Posterior cingulate gyrus (tissue), 11 donors: ENCODE measurements at regions not wholly inside any gene's neighbourhood (a gene's known extent, or its start where the extent isn't known, plus 50 kb on each side); places are given as distances from the start of the nearest gene placed in this dataset.
A peak's percentile ranks its signal among the peaks of the same experiment; 100 is the strongest.
"Not testable (repeated sequence)": the region's sequence is repeated elsewhere in the genome, so short reads cannot be mapped to it uniquely, and the experiment has no call there.

Experiments used
- DNase-seq, 10 donors: peaks; one replicate each; pipeline versions ENCODE4 v3.0.0 to v3.0.0-alpha.2; 2020 to 2021; ENCODE audit warnings: mixed read lengths in 3 of 10
- intact Hi-C: fragments of 100-400 bp; cut with DNase I; formaldehyde crosslinking; loops from one replicate; pipeline ENCODE4 v1.15.1; 2023

DNA sequence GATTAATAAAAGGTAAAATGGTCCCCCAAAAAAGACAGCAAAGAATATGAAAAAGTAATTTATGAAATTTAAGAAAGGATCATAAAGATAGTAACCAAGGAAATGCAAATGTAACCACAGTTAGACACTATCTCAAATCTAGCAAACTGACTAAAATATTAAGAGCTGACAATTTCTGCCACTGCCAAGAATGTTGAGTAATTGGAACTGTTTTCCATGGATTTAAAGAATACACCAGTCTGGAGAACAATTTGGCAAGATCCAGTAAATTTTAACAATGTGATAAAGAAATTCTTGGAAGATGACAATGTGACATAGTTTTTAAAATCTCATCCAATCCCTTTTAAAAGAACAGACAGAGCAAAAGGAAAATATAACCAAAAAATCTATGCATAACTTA lies 798.0 kb upstream of the MGAT4C start:
- intact Hi-C loops: no loop called here
- DNase-seq: no peak

DNA sequence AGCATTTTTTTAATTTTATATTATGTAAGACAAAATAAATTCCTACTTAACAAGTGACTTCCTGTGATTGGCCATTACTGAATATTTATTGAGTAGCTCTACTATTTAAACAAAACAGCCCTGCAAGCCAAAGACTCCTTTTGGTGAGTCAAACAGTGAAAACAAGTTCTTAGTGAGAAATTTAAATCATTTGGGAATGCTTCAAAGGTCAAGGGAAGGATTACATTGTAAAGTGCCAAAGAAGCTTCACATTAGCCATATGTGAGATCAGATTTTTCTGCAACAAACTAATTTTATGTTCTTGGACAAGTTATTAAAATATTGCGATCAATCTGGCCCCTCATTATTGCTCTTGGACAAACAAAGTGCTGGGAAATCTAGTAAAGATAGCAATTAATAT lies 795.4 kb upstream of the MGAT4C start:
- DNase-seq: no peak
- intact Hi-C loops: no loop called here

DNA sequence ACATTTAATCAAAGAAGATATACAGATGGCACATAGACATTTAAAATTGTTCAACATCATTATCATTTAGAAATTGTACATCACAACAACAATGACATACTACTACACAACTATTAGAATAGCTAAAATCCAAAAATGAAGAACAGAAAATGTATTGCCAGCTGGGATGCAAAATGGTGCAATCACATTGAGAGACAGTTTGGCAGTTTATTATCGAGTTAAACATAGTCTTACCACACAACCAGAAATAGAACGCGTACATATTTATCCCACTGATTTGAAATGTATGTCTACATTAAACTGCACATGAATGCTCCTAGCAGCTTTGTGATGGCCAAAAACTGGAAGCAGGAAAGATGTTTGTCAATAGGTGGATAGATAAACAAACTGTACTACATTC lies 791.5 kb upstream of the MGAT4C start:
- DNase-seq: no peak
- intact Hi-C loops: no loop called here

DNA sequence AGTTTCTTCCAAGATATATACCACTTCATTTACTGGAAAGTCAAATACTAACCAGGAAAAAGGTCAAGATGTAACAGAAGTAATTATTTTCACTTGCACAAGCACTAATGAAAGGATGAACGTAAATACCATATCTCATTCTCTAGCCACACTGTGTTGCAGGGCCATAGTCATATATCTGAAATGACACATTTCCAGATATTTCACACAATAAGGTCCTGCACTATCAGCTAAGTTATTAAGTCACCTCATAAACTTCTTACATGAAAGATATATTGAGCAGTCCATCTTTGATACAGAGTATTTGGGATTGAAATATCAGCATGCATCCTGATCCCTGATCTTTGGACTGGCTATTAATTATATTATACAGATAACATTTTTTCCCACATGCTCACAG lies 783.3 kb upstream of the MGAT4C start:
- DNase-seq: no peak
- intact Hi-C loops: no loop called here

DNA sequence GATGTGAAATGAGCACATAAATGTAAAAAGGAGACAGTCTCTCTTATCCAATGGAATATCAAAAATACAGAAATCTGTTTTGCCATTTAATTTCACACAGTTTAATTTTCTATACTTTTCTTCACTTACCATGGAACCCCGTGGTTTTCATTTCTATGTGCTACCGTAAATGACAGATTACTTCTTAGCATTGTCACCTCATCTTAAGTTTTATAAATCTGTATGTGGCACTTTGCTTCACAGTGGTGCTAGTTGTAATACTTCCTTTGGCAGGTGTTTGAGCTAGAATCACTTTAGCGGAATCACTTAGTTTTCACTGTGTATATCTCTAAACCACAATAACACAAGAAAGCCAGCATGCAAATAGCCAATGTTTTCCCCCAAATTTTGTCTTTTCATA lies 781.9 kb upstream of the MGAT4C start:
- no peak for DNase-seq
- intact Hi-C loops: no loop called here

DNA sequence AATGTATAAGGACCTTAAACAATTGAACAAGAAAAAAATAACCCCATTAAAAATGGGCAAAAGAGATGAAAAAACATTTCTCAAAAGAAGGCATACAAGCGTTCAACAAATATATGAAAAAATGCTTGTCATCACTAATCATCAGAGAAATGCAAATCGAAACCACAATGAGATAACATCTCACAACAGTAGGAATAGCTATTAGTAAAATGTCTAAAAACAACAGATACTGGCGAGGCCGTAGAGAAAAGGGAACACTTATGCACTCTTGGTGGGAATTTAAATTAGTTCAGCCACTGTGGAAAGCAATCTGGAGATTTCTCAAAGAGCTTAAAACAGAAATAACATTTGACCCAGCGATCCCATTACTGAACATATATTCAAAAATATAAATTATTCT lies 769.8 kb upstream of the MGAT4C start:
- intact Hi-C loops: no loop called here
- no peak for DNase-seq

DNA sequence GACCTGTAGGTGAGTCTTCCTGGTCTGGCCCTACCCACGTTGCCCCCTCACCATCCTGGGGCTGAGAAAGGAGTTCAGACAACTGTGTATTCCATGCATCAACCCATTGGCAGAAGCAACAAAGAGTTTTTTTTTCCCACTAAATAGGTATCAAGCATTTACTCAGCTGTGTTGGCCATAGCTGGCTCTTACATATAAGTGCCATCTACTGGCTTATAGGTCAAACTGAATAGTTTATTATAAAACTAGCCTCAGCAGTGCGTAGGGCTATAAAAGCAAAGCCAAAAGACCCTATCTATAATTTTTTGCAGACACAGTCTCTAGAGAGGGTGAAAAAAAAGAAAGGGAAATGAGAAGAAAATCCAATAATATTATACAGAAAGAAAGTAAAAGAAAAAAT lies 765.2 kb upstream of the MGAT4C start:
- intact Hi-C loops: no loop called here
- no peak for DNase-seq

DNA sequence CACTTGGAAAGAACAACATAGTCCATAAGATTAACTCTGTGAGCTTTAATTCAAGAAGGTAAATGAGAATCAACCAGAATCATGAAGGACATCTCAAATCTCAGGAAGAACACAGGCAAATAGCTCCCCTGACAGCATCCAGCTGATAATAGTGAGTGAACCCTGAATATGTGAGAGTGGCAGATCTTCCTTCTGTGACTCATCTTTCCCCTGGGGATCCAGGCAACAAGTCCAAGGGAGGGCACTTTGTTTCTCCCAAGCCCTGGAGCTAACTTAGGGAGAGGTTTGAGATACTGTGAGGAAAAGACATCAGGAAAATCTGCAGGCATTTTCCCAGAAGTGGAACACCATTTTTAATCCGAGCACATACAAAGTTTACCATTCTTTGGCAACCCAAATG lies 763.9 kb upstream of the MGAT4C start:
- intact Hi-C loops: no loop called here
- DNase-seq: no peak

DNA sequence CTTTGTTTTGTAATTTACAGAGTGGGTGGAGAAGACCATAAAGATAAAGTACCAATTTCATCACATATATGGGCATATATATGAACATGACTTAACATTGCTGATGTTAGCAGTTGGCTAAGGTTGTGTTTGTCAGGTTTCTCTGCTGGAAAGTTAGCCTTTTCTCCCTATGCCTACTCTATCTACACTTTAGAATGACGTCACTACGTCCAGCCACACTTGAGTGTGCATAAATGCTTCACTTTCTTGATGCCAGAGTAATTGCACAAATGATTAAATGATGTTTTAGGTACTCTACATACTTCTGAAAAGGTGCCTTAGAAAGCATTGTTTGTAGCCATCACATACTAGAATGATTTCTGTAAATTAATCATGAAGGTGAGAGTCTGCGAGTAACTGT lies 759.2 kb upstream of the MGAT4C start:
- intact Hi-C loops: no loop called here

DNA sequence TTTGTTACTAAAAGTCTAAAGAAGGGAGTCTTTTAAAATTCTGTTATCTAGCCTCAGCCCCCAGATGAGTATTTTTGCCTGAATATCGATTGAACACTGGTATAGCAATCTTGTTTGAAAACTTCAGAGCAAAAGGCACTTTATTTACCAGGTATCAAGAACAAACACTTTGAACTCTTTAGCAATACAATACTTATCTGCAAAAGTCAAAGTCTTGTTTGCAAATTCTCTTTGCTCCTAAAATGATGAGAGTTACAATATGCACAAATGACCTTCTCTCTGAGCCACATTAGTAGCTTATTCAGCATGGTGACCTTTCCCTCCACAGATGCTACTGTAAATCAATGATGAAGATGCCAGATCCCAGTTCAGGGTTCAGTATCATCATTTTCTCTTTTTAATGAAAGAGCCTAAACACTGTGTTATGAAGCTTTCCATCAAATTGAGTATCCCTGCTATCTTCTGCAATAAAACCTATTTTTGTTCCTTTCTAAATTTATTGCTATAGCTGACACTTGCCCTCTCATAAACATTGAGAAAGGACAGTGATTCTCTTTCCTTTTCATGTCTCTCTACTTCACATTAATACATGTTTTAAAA lies 752.7 kb upstream of the MGAT4C start:
- intact Hi-C loops: no loop called here
- DNase-seq: no peak

More for the DNA sequence above, 759.2 kb upstream of the MGAT4C start:
- no peak for DNase-seq

DNA sequence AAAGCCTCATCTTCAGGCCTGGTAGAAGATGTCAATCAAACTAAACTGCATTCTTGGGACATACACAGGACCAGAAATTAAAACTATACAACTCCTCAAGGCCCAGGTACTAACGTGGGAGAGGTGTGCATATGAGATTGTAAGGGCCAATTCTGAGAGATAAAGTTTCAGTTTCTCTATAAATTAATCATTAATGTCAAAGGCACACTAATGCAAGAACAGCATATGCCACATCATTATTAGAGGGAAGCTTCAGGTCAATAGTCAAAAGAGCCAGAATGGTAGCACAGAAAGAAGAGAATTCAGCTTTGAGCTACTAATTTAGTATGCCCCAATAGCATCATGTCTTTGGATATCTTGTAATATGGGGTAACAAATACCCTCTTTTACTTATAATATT lies 744.9 kb upstream of the MGAT4C start:
- DNase-seq: no peak
- intact Hi-C loops: no loop called here

DNA sequence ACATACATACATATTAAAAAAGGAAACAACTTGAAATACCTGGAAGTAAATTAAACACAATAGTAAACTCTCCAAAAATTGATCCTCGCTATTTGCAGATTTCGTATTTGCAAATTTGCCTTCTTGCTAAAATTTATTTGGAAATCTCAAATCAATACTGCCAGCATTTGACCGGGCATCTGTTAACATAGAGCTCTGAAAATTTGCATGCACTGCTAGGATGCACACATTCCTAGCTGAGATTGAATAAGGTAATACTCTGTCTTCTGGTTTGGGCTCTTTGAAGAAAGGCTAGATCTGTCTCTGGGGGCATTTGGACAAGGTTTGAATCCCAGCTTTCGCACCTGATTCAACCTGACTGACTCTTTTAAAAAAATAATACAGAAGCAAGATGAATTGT lies 729.1 kb upstream of the MGAT4C start:
- no peak for DNase-seq
- intact Hi-C loops: no loop called here

DNA sequence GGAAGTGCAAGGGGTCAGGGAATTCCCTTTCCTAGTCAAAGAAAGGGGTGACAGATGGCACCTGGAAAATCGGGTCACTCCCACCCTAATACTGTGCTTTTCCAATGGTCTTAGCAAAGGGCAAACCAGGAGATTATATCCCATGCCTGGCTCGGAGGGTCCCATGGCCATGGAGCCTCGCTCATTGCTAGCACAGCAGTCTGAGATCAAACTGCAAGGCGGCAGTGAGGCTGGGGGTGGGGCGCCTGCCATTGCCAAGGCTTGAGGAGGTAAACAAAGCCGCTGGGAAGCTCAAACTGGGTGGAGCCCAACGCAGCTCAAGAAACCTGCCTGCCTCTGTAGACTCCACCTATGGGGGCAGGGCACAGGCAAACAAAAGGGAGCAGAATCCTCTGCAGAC lies 714.4 kb upstream of the MGAT4C start:
- peak in 3 of 10 donors; percentile 35 to 61 (median 41) for DNase-seq

DNA sequence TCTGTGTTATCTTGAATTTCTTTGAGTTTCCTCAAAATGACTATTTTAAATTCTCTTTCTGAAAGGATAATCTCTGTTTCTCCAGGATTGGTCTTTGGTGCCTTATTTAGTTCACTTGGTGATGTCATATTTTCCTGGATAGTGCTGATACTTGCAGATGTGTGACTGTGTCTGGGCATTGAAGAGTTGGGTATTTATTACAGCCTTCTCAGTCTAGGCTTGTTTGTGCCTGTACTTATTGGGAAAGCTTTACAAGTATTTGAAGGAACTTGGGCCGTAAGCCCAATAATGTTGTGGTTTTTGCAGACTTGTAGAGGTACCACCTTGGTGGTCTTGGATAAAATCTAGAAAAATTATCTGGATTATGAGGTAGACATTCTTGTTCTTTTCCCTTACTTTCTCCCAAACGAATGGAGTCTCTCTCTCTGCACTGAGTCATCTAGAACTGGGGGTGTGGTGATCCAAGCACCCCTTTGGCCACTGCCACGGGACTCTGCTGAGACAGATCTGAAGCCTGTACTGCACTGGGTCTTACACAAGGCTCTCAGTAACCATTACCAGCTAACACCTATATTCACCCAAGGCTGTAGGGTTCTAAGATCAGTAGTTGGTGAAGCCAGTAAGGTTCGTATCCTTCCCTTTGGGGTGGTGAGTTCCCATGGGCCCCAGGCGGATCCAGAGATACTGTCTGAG lies 703.7 kb upstream of the MGAT4C start:
- intact Hi-C loops: no loop called here
- no peak for DNase-seq

More for the DNA sequence above, 714.4 kb upstream of the MGAT4C start:
- intact Hi-C loops: not testable (repeated sequence)

DNA sequence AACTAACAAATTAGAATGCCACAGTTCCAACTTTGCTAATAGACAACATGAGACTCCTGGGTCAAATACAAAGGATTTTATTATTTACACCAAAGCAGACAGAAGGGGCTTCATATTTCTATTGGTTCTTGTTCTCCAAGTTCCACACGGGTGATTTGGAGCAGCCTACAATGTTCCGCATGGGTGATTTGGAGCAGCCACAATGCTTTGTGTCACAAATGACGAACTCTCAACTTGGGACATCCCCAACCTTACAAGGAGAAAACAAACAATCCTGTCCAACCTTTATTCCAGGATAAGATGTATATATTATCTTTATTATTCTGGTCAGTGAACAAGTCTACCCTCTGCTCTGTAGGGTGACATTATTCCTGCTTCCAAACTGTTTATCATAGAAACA lies 694.3 kb upstream of the MGAT4C start:
- intact Hi-C loops: no loop called here

DNA sequence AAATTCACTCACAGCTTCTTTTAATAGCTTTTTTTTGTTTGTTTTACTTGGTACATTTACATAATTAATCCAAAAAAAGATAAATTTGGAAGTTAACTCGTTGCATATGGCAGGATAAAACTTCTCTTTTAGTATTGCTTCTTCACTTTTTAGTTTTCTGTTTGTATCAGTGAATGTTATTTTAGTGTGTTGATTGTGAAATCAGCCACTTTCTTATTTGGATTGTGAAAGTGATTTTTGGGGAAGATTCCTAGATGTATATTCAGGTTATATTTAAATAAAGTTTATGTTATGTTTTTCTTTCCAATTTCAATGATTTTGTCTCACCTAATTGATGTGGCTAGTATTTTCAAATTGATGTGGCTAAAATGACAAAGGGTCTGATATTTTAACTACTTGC lies 693.9 kb upstream of the MGAT4C start:
- intact Hi-C loops: no loop called here
- DNase-seq: no peak

More for the DNA sequence above, 694.3 kb upstream of the MGAT4C start:
- no peak for DNase-seq

DNA sequence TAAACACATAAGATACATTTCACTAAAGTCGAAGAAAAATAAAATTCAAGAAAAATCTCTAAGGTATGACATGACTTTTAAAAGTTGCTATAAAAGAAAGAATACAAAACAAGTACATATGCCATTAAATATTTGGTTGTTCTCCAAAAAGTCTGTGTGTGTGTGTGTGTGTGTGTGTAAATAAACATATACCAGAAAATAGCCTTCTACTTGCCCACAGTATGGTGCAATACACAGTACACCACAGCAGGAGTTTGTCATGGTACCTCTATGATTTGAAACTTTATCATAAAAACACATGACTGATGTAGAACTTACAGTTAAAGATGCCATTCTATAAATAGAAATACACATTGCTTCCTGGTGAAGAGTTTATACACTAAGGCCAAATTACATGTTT lies 692.7 kb upstream of the MGAT4C start:
- no peak for DNase-seq

DNA sequence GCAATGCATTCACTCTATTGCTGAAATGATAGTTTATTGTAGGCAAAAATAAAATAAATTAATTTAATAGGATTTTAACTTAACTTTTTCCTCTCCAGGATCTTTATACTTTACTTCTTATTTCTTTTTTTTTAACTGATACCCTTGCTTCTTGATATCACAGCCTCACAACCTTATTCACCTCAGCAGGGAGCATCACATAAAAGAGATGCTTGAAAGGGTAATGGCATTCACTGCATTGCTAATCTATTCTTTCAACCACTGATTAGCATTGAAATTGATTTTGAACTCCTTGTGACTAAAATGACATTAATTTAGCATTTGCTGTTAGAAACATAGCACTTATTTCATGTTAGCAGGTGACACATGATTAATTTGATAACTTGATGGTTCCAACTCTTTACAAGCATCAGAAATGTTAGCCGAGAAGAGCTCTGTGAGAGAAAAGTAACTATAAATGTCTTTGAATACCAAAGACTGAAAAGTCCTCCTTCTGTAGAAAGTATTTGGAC lies 689.5 kb upstream of the MGAT4C start:
- DNase-seq: no peak
- intact Hi-C loops: no loop called here

More for the DNA sequence above, 692.7 kb upstream of the MGAT4C start:
- intact Hi-C loops: no loop called here

DNA sequence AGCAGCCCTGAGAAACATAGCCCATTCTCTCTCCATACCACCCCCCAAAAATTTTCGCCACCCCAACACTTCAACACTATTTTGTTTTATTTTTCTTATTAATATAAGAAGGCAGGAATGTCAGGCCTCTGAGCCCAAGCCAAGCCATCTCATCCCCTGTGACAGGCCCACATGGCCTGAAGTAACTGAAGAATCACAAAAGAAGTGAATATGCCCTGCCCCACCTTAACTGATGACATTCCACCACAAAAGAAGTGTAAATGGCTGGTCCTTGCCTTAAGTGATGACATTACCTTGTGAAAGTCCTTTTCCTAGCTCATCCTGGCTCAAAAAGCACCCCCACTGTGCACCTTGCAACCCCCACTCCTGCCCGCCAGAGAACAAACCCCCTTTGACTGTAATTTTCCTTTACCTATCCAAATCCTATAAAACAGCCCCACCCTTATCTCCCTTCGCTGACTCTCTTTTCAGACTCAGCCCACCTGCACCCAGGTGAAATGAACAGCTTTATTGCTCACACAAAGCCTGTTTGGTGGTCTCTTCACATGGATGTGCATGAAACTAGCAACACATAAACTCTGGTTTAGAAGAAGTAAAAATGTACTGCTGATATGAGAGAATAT lies 688.1 kb upstream of the MGAT4C start:
- DNase-seq, intact Hi-C loops: not testable (repeated sequence)

DNA sequence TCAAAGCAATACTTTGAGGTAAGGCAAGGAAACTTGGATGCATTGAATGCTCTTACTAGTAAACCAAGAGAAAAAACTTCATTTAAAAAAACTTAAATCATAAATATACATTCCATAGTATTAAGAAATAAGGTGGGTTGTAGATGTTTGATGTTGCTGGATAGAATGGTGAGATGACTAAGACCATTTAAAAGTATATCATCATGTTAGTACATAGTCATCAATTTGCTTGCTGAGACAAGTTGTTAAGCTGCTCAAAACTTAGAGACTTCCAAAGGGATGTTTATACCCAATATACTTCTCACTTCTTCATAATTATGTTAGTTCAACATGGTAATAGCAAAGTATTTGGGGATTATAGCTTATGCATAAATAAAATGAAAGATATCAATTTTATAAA lies 675.5 kb upstream of the MGAT4C start:
- intact Hi-C loops: no loop called here

DNA sequence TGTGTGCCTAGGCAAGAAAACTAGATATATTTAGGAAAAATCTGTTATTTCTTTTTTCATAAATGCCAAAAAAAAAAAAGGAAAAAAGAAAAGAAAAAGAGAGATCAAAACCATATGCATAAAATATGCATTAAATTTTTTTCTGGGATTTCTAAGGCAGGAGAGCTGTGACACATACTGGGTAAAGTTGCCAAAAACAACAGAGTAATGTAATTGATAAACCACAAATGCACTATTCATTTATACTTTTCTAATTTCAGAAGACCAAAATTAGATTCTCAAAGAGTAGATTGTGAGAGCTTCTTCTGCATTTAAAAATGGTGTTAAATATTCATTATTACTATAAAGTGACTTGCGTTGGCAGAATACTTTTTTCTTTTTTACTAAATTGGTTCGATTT lies 673.8 kb upstream of the MGAT4C start:
- no peak for DNase-seq
- intact Hi-C loops: no loop called here

More for the DNA sequence above, 675.5 kb upstream of the MGAT4C start:
- DNase-seq: no peak

DNA sequence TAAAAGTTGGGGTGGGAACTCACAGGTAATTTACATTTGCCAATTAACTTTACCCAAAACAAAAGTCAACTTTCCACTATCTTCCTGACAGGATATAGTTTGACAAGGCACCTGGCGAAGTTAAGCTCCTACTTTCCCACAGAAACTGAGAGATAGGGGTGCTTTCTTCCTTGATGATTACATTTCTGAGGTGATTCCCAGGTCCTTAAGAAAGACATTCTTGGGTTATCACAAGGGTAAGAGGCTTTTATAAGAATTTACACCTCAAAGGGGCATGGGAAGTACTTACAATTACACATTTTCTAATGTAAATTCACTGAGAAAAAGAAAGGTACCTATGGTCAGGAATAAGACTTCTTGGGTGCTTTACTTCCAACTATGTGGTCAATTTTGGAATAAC lies 660.9 kb upstream of the MGAT4C start:
- intact Hi-C loops: no loop called here

More for the DNA sequence above, 660.9 kb upstream of the MGAT4C start:
- no peak for DNase-seq
